SU-DHL-6 (cell line): ENCODE measurements at regions not wholly inside any gene's neighbourhood (a gene's known extent, or its start where the extent isn't known, plus 50 kb on each side); places are given as distances from the start of the nearest gene placed in this dataset.

Source experiments
- H2AFZ ChIP-seq: fragments of 200-600 bp; sonication (generic); 2 replicates; pipeline ENCODE4 v1.6.1; 2014; ENCODE audit warnings: low read depth, mild to moderate bottlenecking, moderate library complexity, mixed read lengths, antibody characterized with exemption, low read length; ENCODE audit not compliant: severe bottlenecking
- H3F3A ChIP-seq: fragments of 200-600 bp; shearing (Covaris generic); 2 replicates; pipeline ENCODE4 v1.6.0; 2016; ENCODE audit warnings: antibody characterized with exemption, mild to moderate bottlenecking; ENCODE audit not compliant: insufficient read depth
- H3K27ac ChIP-seq: fragments of 200-600 bp; sonication (generic); 2 replicates; pipeline ENCODE4 v1.5.1; 2016; ENCODE audit warnings: low read depth, mild to moderate bottlenecking, low read length, moderate library complexity, mixed read lengths
- H3K27me3 ChIP-seq: fragments of 200-600 bp; sonication (generic), shearing (Covaris generic); 2 replicates; pipeline ENCODE4 v1.6.0; 2014; ENCODE audit warnings: mild to moderate bottlenecking, low read length
- H3K36me3 ChIP-seq: fragments of 200-600 bp; sonication (generic); 2 replicates; pipeline ENCODE4 v1.6.1; 2014; ENCODE audit warnings: mild to moderate bottlenecking, low read length, mixed read lengths
- H3K4me2 ChIP-seq: fragments of 300-600, 200-600 bp; shearing (Covaris generic), sonication (generic); 2 replicates; pipeline ENCODE4 v1.6.0; 2014; ENCODE audit warnings: low read length, low read depth, mild to moderate bottlenecking; ENCODE audit not compliant: poor library complexity, severe bottlenecking
- H3K4me3 ChIP-seq: fragments of 200-600 bp; sonication (generic); 2 replicates; pipeline ENCODE4 v1.5.1; 2014; ENCODE audit warnings: antibody characterized with exemption, low read length, mild to moderate bottlenecking, mixed read lengths; ENCODE audit not compliant: insufficient read depth, poor library complexity, severe bottlenecking
- H3K79me2 ChIP-seq: fragments of 200-600 bp; sonication (generic); 2 replicates; pipeline ENCODE4 v1.6.1; 2014; ENCODE audit warnings: mild to moderate bottlenecking, low read length, moderate library complexity; ENCODE audit not compliant: insufficient read depth
- H3K9ac ChIP-seq: fragments of 200-600 bp; sonication (generic); 2 replicates; pipeline ENCODE4 v1.7.0; 2014; ENCODE audit warnings: mild to moderate bottlenecking, low read length
- H3K9me2 ChIP-seq: fragments of 200-600 bp; sonication (generic); replicated peaks from 2 replicates; pipeline ENCODE4 v1.6.1; 2014; ENCODE audit warnings: low read length; ENCODE audit not compliant: insufficient read depth
- H3K9me3 ChIP-seq: fragments of 200-600 bp; sonication (generic); 2 replicates; pipeline ENCODE4 v1.6.1; 2014; ENCODE audit warnings: low read length, mixed read lengths; ENCODE audit not compliant: insufficient read depth
- H4K20me1 ChIP-seq: fragments of 200-600 bp; sonication (generic); 2 replicates; pipeline ENCODE4 v1.6.1; 2014; ENCODE audit warnings: low read depth, mild to moderate bottlenecking, antibody characterized with exemption, low read length, moderate library complexity, mixed read lengths
- EZH2phosphoT487 ChIP-seq: fragments of 200-600 bp; sonication (generic), shearing (Covaris generic); conservative IDR thresholded peaks from 2 replicates; pipeline ENCODE4 v1.6.1; 2018; ENCODE audit warnings: mild to moderate bottlenecking, antibody characterized with exemption, low read length, moderate library complexity, mixed read lengths
- TF ChIP-seq, protein P1 (sequence below): fragments of 200-600 bp; sonication (generic); IDR thresholded peaks from one replicate; pipeline ENCODE4 v1.5.1; 2017; ENCODE audit warnings: antibody characterized with exemption, mild to moderate bottlenecking, low read length, moderate library complexity; ENCODE audit not compliant: insufficient read depth, poor library complexity, severe bottlenecking

DNA sequence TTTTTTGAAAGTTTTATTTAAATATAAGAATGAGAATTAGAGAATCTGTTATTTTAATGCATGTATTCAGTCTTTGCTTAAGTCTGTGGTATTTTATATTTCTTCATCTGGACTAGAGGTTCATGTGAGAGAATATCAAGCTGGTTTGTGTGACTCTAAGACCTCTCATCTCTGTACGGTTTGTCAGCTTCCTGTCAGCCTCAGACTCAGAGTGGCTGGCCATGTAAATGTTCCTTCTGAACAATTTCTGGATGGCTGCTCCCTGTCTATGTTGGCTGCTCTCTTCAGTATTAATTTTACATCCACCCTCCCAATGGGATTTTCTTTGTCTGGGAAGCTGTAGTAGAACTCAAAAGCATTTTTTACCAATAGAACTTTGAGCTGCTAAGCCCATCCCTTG, 225.3 kb upstream of the THUMPD2 start:
- no peaks in the 10 kb centered on the region for H3K36me3 ChIP-seq
- no peak overlapping the region for H2AFZ ChIP-seq
- H3K9me2 ChIP-seq = no peaks in the 10 kb centered on the region
- no peaks in the 10 kb centered on the region for H3K27me3 ChIP-seq
- H3K79me2 ChIP-seq = no peaks in the 10 kb centered on the region
- no peak overlapping the region for H3K4me2 ChIP-seq
- TF ChIP-seq, protein P1, sequence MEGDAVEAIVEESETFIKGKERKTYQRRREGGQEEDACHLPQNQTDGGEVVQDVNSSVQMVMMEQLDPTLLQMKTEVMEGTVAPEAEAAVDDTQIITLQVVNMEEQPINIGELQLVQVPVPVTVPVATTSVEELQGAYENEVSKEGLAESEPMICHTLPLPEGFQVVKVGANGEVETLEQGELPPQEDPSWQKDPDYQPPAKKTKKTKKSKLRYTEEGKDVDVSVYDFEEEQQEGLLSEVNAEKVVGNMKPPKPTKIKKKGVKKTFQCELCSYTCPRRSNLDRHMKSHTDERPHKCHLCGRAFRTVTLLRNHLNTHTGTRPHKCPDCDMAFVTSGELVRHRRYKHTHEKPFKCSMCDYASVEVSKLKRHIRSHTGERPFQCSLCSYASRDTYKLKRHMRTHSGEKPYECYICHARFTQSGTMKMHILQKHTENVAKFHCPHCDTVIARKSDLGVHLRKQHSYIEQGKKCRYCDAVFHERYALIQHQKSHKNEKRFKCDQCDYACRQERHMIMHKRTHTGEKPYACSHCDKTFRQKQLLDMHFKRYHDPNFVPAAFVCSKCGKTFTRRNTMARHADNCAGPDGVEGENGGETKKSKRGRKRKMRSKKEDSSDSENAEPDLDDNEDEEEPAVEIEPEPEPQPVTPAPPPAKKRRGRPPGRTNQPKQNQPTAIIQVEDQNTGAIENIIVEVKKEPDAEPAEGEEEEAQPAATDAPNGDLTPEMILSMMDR = no peak
- no peak for TF ChIP-seq EZH2phosphoT487
- H3K4me3 ChIP-seq = no peak overlapping the region
- H3K27ac ChIP-seq = no peak overlapping the region
- H4K20me1 ChIP-seq = no peaks in the 10 kb centered on the region
- no peaks in the 10 kb centered on the region for H3F3A ChIP-seq
- no peak overlapping the region for H3K9ac ChIP-seq
- no peaks in the 10 kb centered on the region for H3K9me3 ChIP-seq

DNA sequence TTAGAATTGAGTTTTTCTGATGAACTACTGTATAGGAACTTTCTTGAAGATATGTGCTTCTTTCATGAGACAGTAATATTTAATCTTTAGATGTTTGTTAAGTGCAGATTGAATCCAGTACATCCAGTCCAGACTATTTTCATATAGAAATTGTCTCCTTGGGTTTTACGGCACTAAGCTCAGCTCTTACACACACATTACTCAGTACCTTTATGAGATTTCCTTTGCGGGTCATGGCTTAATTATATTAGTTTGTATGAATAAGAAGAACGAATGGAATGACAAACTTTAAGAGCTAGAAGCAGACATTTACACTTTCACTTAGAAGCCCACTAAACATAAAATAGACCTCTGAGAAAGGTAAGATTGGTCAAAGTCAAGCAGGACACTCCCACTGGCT, 223.3 kb upstream of the THUMPD2 start:
- H3K9me2 ChIP-seq = no peaks in the 10 kb centered on the region
- no peaks in the 10 kb centered on the region for H3K79me2 ChIP-seq
- TF ChIP-seq EZH2phosphoT487 = no peak
- TF ChIP-seq, protein P1 = no peak
- no peak overlapping the region for H3K4me3 ChIP-seq
- no peaks in the 10 kb centered on the region for H3K36me3 ChIP-seq
- no peak overlapping the region for H3K9ac ChIP-seq
- no peak overlapping the region for H3K4me2 ChIP-seq
- H2AFZ ChIP-seq = no peak overlapping the region
- H3F3A ChIP-seq = no peaks in the 10 kb centered on the region
- H4K20me1 ChIP-seq = no peaks in the 10 kb centered on the region
- no peaks in the 10 kb centered on the region for H3K27me3 ChIP-seq
- no peaks in the 10 kb centered on the region for H3K9me3 ChIP-seq
- H3K27ac ChIP-seq = no peak overlapping the region

DNA sequence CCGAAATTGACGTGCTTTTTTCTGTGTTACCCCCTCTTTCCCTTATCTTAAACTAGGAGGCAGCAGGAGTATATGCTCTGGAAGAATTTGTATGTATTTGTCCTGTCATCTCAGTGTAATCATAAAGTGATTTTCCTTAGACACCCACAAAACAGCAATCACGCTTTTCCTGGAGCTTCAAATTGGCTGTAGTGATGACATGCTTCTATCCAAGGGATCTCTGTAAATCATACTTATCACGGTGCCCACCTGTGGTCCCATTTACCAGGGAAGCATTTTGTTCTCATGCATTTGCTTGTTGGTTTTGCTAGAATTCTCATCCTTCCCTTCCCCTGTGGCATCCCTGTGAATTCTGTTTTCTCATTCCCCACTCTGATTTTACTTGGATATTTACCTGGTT, 220.8 kb upstream of the THUMPD2 start:
- no peaks in the 10 kb centered on the region for H3K9me2 ChIP-seq
- H3K4me3 ChIP-seq = no peak overlapping the region
- no peaks in the 10 kb centered on the region for H3K9me3 ChIP-seq
- no peak overlapping the region for H2AFZ ChIP-seq
- no peaks in the 10 kb centered on the region for H3K79me2 ChIP-seq
- no peak overlapping the region for H3K4me2 ChIP-seq
- no peak overlapping the region for H3K9ac ChIP-seq
- no peaks in the 10 kb centered on the region for H3K27me3 ChIP-seq
- no peaks in the 10 kb centered on the region for H3K36me3 ChIP-seq
- no peaks in the 10 kb centered on the region for H4K20me1 ChIP-seq
- no peaks in the 10 kb centered on the region for H3F3A ChIP-seq
- TF ChIP-seq EZH2phosphoT487 = no peak
- TF ChIP-seq, protein P1 = no peak
- H3K27ac ChIP-seq = no peak overlapping the region
